ENCODE measurements at regions not wholly inside any gene's neighbourhood (a gene's known extent, or its start where the extent isn't known, plus 50 kb on each side); places are given as distances from the start of the nearest gene placed in this dataset.

DNA sequence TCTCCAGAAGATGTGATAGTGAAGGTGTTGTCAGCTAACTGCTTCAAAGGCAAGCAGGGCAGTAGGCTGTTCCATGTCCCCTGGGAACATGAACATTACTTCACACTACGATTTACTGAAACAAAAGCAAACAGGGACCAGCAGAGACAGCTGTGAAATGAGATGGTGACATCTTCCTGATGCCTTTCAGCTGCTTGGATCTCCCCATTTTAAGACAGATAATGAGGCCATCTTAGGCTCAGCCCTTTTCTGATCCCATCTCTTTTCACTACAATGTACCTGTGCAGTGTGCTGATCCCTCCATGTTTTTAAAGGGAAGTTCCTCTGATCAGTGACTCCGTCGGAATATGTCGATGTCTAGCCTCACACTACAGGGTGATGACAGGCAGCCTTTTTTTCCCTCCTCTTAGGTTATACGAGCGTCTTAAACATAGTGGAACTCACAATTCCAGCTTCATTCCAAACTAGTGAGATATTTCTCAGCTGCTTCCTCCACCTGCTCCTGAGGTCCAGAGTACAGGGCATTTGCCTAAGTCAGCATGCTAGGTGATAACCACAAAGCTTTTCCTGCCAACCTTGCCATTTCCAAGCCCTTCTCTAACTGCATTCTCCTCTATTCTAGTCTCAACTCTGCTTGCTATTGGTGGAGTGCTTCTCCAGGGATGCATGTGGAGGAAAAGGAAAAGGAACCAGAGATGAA is 87.6 kb upstream of the EGLN3 start:
- Mint-ChIP-seq H3K4me3 (no peak overlapping the region), H3K36me3 (ENCODE audit: low read depth) (no peaks in the 10 kb centered on the region), H3K27me3 (no peaks in the 10 kb centered on the region), H3K9me3 (no peaks in the 10 kb centered on the region), H3K4me1 (ENCODE audit: low read depth) (peaks cover 14% of the 10 kb centered on the region), H3K27ac (no peak overlapping the region)
- no peak for ATAC-seq (ENCODE audit: poor library complexity)
- ChIA-PET CTCF (no interaction called here), POLR2A (no interaction called here)
- H3K4me3 ChIP-seq (ENCODE audit: low read length), result no peak overlapping the region
- intact Hi-C loops (cut with DNase I, micrococcal nuclease), result no loop called here
- no peak for DNase-seq
- TF ChIP-seq, protein P1, sequence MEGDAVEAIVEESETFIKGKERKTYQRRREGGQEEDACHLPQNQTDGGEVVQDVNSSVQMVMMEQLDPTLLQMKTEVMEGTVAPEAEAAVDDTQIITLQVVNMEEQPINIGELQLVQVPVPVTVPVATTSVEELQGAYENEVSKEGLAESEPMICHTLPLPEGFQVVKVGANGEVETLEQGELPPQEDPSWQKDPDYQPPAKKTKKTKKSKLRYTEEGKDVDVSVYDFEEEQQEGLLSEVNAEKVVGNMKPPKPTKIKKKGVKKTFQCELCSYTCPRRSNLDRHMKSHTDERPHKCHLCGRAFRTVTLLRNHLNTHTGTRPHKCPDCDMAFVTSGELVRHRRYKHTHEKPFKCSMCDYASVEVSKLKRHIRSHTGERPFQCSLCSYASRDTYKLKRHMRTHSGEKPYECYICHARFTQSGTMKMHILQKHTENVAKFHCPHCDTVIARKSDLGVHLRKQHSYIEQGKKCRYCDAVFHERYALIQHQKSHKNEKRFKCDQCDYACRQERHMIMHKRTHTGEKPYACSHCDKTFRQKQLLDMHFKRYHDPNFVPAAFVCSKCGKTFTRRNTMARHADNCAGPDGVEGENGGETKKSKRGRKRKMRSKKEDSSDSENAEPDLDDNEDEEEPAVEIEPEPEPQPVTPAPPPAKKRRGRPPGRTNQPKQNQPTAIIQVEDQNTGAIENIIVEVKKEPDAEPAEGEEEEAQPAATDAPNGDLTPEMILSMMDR (IDR thresholded peaks at IDR 0.05), result no peak
- no peaks in the 10 kb centered on the region for H3K36me3 ChIP-seq (ENCODE audit: insufficient read depth, low read length)
- H3K9me3 ChIP-seq (ENCODE audit: control insufficient read depth in 1 of 2, insufficient read depth in 1 of 2, low read length in 2 of 2), result no peaks in the 10 kb centered on the region
- H3K27ac ChIP-seq (ENCODE audit: low read depth in 1 of 2, low read length in 2 of 2), result no peak overlapping the region
- H3K4me1 ChIP-seq (ENCODE audit: insufficient read depth, low read length), result peaks cover 34% of the 10 kb centered on the region
- no peaks in the 10 kb centered on the region for H3K27me3 ChIP-seq (ENCODE audit: control insufficient read depth in 1 of 2, insufficient read depth in 2 of 2, low read length in 2 of 2)

DNA sequence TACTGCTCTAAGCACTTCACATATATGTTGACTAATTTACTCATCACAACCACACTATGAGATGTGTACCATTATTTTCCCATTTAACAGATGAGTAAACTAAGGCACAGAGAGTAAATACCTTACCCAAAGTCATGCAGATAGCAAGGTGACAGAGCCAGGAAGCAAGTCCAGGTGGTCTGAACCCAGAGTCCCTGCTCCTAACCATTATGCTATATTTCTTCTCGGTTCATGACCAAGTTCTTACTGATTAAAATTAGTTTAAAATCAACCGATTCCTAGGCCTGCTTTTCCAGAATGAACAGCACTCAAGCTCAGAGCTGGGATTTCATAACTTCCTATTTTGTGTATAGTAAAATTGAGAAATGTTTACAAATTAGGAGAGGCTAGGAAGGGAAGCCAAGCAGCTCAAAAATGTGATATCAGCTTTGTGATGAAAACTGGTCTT is 85.5 kb upstream of the EGLN3 start:
- Mint-ChIP-seq H3K27ac (no peak overlapping the region), H3K36me3 (ENCODE audit: low read depth) (no peaks in the 10 kb centered on the region), H3K27me3 (no peaks in the 10 kb centered on the region), H3K4me1 (ENCODE audit: low read depth) (no peaks in the 10 kb centered on the region), H3K4me3 (no peak overlapping the region), H3K9me3 (no peaks in the 10 kb centered on the region)
- Histone ChIP-seq H3K27me3 (ENCODE audit: control insufficient read depth in 1 of 2, insufficient read depth in 2 of 2, low read length in 2 of 2) (no peaks in the 10 kb centered on the region), H3K4me3 (ENCODE audit: low read length) (no peak overlapping the region), H3K27ac (ENCODE audit: low read depth in 1 of 2, low read length in 2 of 2) (no peak overlapping the region), H3K36me3 (ENCODE audit: insufficient read depth, low read length) (no peaks in the 10 kb centered on the region), H3K9me3 (ENCODE audit: control insufficient read depth in 1 of 2, insufficient read depth in 1 of 2, low read length in 2 of 2) (no peaks in the 10 kb centered on the region), H3K4me1 (ENCODE audit: insufficient read depth, low read length) (peaks cover 14% of the 10 kb centered on the region)
- intact Hi-C loops (cut with DNase I, micrococcal nuclease), result no loop called here
- TF ChIP-seq, protein P1 (IDR thresholded peaks at IDR 0.05), result no peak
- ATAC-seq (ENCODE audit: poor library complexity) (no peak), DNase-seq (no peak)
- POLR2A ChIA-PET, result no interaction called here
- CTCF ChIA-PET, result no interaction called here

- H3K4me3 ChIP-seq (ENCODE audit: low read length), result no peak overlapping the region
- H3K27me3 Mint-ChIP-seq, result no peaks in the 10 kb centered on the region
- intact Hi-C loops (cut with DNase I, micrococcal nuclease), result no loop called here
- no peaks in the 10 kb centered on the region for H3K36me3 Mint-ChIP-seq (ENCODE audit: low read depth)
- DNase-seq (no peak), ATAC-seq (ENCODE audit: poor library complexity) (no peak)
- H3K27ac Mint-ChIP-seq, result no peak overlapping the region
- H3K27ac ChIP-seq (ENCODE audit: low read depth in 1 of 2, low read length in 2 of 2), result no peak overlapping the region
- peaks cover 14% of the 10 kb centered on the region for H3K4me1 ChIP-seq (ENCODE audit: insufficient read depth, low read length)
- no peaks in the 10 kb centered on the region for H3K36me3 ChIP-seq (ENCODE audit: insufficient read depth, low read length)
- H3K9me3 ChIP-seq (ENCODE audit: control insufficient read depth in 1 of 2, insufficient read depth in 1 of 2, low read length in 2 of 2), result no peaks in the 10 kb centered on the region
- ChIA-PET CTCF (no interaction called here), POLR2A (interaction anchor here (0.6 kb wide), 1 partner anchor 17 kb away, joined by 3 read pairs; no protein-coding TSS in a partner anchor)
- TF ChIP-seq, protein P1 (IDR thresholded peaks at IDR 0.05), result no peak
- no peaks in the 10 kb centered on the region for H3K4me1 Mint-ChIP-seq (ENCODE audit: low read depth)
- H3K4me3 Mint-ChIP-seq, result no peak overlapping the region
- no peaks in the 10 kb centered on the region for H3K9me3 Mint-ChIP-seq
- H3K27me3 ChIP-seq (ENCODE audit: control insufficient read depth in 1 of 2, insufficient read depth in 2 of 2, low read length in 2 of 2), result no peaks in the 10 kb centered on the region
These were observed 85.0 kb upstream of the EGLN3 start for GRCh38 chr14:34035934-34036250.
